ENCODE measurements at regions not wholly inside any gene's neighbourhood (a gene's known extent, or its start where the extent isn't known, plus 50 kb on each side); places are given as distances from the start of the nearest gene placed in this dataset.

DNA sequence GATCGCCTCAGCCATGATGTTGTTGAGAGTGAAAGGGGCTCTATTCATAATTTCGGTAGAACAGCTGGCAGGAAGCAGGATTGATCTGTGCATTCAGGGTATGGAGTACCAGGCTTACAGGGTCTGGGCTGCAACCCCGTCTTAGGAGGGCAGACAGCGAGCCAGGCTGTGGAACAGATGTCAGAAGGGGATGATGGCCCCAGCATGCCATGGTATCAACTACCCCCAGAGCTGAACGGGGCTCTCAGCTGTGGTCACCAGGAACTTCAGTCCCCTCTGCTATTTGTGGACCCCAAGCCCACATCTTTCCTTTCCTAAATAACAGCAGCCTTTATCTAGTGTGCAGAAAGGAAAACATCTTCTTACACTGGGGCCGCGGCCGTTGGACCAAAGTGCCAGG, 422.2 kb upstream of the SALL3 start:
- TF ChIP-seq EZH2 (IDR thresholded peaks at IDR 0.05; ENCODE audit: insufficient read depth, poor library complexity, severe bottlenecking), result no peak
- TF ChIP-seq EZH2phosphoT487 (IDR thresholded peaks at IDR 0.05; ENCODE audit: insufficient read depth, low read depth), result no peak
